ENCODE measurements at regions not wholly inside any gene's neighbourhood (a gene's known extent, or its start where the extent isn't known, plus 50 kb on each side); places are given as distances from the start of the nearest gene placed in this dataset.

GRCh38 chr5:126096442-126097006, 326.7 kb upstream of the GRAMD2B start:
- TF ChIP-seq CTCF (IDR thresholded peaks at IDR 0.05) = no peak
- no peak for TF ChIP-seq EZH2phosphoT487 (IDR thresholded peaks at IDR 0.05)
